Prostate gland (tissue), 2 donors: ENCODE measurements at regions not wholly inside any gene's neighbourhood (a gene's known extent, or its start where the extent isn't known, plus 50 kb on each side); places are given as distances from the start of the nearest gene placed in this dataset.
"Not testable (repeated sequence)": the region's sequence is repeated elsewhere in the genome, so short reads cannot be mapped to it uniquely, and the experiment has no call there.

Source experiments
- DNase-seq: peaks from one replicate; pipeline ENCODE4 v3.0.0-alpha.2; 2019; ENCODE audit warnings: low spot score
- H3K27ac ChIP-seq, 2 donors: fragments of 200-600 bp; sonication (generic); 2 replicates each; pipeline ENCODE4 v1.5.1; 2017 to 2019
- H3K27me3 ChIP-seq: fragments of 200-600 bp; sonication (generic); replicated peaks from 2 replicates; pipeline ENCODE4 v1.5.1; 2019; ENCODE audit not compliant: insufficient read depth
- H3K36me3 ChIP-seq, 2 donors: fragments of 200-600 bp; sonication (generic); 1 replicate in 1 of 2; 2 replicates in 1 of 2; pipeline versions ENCODE4 v1.5.1 to v1.8.1; 2017 to 2019
- H3K4me1 ChIP-seq: fragments of 200-600 bp; sonication (generic); replicated peaks from 2 replicates; pipeline ENCODE4 v1.5.1; 2019
- H3K4me3 ChIP-seq, 2 donors: fragments of 200-600 bp; sonication (generic); 2 replicates each; pipeline ENCODE4 v1.5.1; 2017 to 2019
- H3K9me3 ChIP-seq: fragments of 200-600 bp; sonication (generic); 2 replicates; pipeline ENCODE4 v1.5.1; 2017
- POLR2A ChIP-seq: fragments of 450-650 bp; IDR thresholded peaks from one replicate; pipeline ENCODE4 v1.6.1; 2016; ENCODE audit warnings: antibody characterized with exemption, mild to moderate bottlenecking
- POLR2AphosphoS5 ChIP-seq: sonication (generic); formaldehyde crosslinking; IDR thresholded peaks from one replicate; pipeline ENCODE4 v1.6.1; 2017; ENCODE audit warnings: antibody characterized with exemption
- WGBS: methylation state at CpG from one replicate; pipeline ENCODE4 v1.1.5; 2018; 5-methylcytosine and 5-hydroxymethylcytosine counted together
- intact Hi-C: fragments of 100-400 bp; cut with DNase I; formaldehyde crosslinking; loops from one replicate; pipeline ENCODE4 v1.14.2; 2022
- TF ChIP-seq, protein P1 (sequence below), 4 experiments: fragments of 200-600 bp in 2 of 4; fragments of 450-650 bp in 2 of 4; sonication (generic) in 2 of 4; IDR thresholded peaks; 1 replicate in 3 of 4; 2 replicates in 1 of 4; pipeline ENCODE4 v1.5.1; 2016 to 2019; ENCODE audit warnings: antibody characterized with exemption in 4 of 4, mild to moderate bottlenecking in 2 of 4, moderate library complexity in 2 of 4

DNA sequence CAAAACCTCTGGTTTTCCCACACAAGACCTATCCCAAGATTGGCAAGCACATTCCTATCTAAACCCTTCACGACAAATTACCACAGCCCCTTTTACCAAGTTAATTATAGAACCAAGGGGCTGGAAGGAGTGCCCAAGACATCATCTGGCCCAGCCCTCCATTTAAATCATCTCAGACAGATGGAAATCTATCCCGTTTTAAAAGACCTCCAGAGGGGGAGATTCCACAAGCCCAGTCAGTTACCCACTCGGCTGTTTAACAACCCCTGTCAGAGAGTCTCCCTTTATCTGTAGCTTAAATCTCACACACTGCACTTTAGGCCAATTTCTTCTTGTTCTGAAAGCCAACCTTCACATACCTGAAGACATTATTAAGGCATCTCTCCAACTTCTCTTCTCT lies 179.1 kb upstream of the MEIS1 start:
- Histone ChIP-seq H3K4me3 (no peak overlapping the region), H3K36me3 (no peaks in the 10 kb centered on the region), H3K27ac (no peak overlapping the region), H3K9me3 (no peaks in the 10 kb centered on the region), H3K4me1 (no peaks in the 10 kb centered on the region), H3K27me3 (no peaks in the 10 kb centered on the region)
- 64% methylated on average over 3 of the region's 3 CpGs for WGBS
- TF ChIP-seq POLR2A (no peak), POLR2AphosphoS5 (no peak)
- TF ChIP-seq, protein P1, sequence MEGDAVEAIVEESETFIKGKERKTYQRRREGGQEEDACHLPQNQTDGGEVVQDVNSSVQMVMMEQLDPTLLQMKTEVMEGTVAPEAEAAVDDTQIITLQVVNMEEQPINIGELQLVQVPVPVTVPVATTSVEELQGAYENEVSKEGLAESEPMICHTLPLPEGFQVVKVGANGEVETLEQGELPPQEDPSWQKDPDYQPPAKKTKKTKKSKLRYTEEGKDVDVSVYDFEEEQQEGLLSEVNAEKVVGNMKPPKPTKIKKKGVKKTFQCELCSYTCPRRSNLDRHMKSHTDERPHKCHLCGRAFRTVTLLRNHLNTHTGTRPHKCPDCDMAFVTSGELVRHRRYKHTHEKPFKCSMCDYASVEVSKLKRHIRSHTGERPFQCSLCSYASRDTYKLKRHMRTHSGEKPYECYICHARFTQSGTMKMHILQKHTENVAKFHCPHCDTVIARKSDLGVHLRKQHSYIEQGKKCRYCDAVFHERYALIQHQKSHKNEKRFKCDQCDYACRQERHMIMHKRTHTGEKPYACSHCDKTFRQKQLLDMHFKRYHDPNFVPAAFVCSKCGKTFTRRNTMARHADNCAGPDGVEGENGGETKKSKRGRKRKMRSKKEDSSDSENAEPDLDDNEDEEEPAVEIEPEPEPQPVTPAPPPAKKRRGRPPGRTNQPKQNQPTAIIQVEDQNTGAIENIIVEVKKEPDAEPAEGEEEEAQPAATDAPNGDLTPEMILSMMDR (IDR thresholded peaks at IDR 0.05), result no peak
- no peak for DNase-seq
- intact Hi-C loops, result no loop called here

GRCh38 chr2:66255136-66255535 lies 179.8 kb upstream of the MEIS1 start:
- TF ChIP-seq, protein P1 (IDR thresholded peaks at IDR 0.05), result no peak
- TF ChIP-seq POLR2A (no peak), POLR2AphosphoS5 (no peak)
- H3K27me3 ChIP-seq, result no peaks in the 10 kb centered on the region
- H3K4me3 ChIP-seq, result no peak overlapping the region
- intact Hi-C loops, result no loop called here
- no peaks in the 10 kb centered on the region for H3K4me1 ChIP-seq
- no peak overlapping the region for H3K27ac ChIP-seq
- no peaks in the 10 kb centered on the region for H3K9me3 ChIP-seq
- no peak for DNase-seq
- no peaks in the 10 kb centered on the region for H3K36me3 ChIP-seq

DNA sequence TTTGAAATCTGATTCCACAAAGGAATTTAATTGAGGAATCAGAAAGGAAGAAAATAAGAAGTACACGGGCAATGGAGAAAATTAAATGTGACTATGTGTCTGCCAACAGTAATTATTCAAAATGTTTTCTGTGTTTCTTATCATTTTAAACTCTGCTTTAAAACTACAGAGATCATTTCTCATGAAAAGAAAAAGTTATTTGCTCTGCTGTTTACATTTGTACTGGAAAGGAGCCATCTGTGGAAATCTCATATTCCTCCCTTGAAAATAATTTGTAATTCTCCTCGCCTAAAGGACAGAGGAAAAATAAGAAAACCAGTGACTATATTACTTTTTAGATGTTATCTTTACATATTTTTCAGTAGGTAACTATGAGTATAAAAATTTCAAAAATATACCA lies 181.9 kb upstream of the MEIS1 start:
- no peak for DNase-seq
- no peak overlapping the region for H3K4me3 ChIP-seq

GRCh38 chr2:66252109-66252508 lies 182.8 kb upstream of the MEIS1 start:
- WGBS, result 95% methylated on average over 5 of the region's 5 CpGs
- no peak for TF ChIP-seq POLR2A
- Histone ChIP-seq H3K4me3 (no peak overlapping the region), H3K4me1 (no peaks in the 10 kb centered on the region), H3K9me3 (no peaks in the 10 kb centered on the region), H3K36me3 (no peaks in the 10 kb centered on the region), H3K27ac (no peak overlapping the region), H3K27me3 (no peaks in the 10 kb centered on the region)
- intact Hi-C loops, result no loop called here
- DNase-seq, result no peak

More for the DNA sequence above, 181.9 kb upstream of the MEIS1 start:
- Histone ChIP-seq H3K36me3 (no peaks in the 10 kb centered on the region), H3K9me3 (no peaks in the 10 kb centered on the region), H3K4me1 (no peaks in the 10 kb centered on the region), H3K27ac (no peak overlapping the region), H3K27me3 (no peaks in the 10 kb centered on the region)
- TF ChIP-seq POLR2AphosphoS5 (no peak), POLR2A (no peak)
- TF ChIP-seq, protein P1 (IDR thresholded peaks at IDR 0.05), result no peak
- WGBS, result 40% methylated on average over 2 of the region's 2 CpGs
- intact Hi-C loops, result no loop called here

GRCh38 chr2:66251573-66251972 lies 183.4 kb upstream of the MEIS1 start:
- no peak for DNase-seq
- Histone ChIP-seq H3K36me3 (no peaks in the 10 kb centered on the region), H3K4me3 (no peak overlapping the region), H3K9me3 (no peaks in the 10 kb centered on the region), H3K4me1 (no peaks in the 10 kb centered on the region), H3K27me3 (no peaks in the 10 kb centered on the region), H3K27ac (no peak overlapping the region)
- TF ChIP-seq POLR2A, result no peak
- TF ChIP-seq, protein P1 (IDR thresholded peaks at IDR 0.05), result no peak
- TF ChIP-seq POLR2AphosphoS5, result no peak
- intact Hi-C loops, result no loop called here

DNA sequence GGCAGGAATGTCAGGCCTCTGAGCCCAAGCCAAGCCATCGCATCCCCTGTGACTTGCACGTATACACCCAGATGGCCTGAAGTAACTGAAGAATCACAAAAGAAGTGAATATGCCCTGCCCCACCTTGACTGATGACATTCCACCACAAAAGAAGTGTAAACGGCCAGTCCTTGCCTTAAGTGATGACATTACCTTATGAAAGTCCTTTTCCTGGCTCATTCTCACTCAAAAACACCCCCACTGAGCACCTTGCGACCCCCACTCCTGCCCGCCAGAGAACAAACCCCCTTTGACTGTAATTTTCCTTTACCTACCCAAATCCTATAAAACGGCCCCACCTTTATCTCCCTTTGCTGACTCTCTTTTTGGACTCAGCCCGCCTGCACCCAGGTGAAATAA lies 185.8 kb upstream of the MEIS1 start:
- intact Hi-C loops, H3K4me3 ChIP-seq, H3K9me3 ChIP-seq, H3K27me3 ChIP-seq, DNase-seq, H3K4me1 ChIP-seq, H3K27ac ChIP-seq, H3K36me3 ChIP-seq: not testable (repeated sequence)
- WGBS, result 87% methylated on average over 5 of the region's 7 CpGs

GRCh38 chr2:66243809-66244208 lies 191.1 kb upstream of the MEIS1 start:
- H3K27ac ChIP-seq, H3K36me3 ChIP-seq, DNase-seq, H3K4me1 ChIP-seq, H3K9me3 ChIP-seq, intact Hi-C loops, H3K27me3 ChIP-seq, H3K4me3 ChIP-seq: not testable (repeated sequence)
- WGBS, result 98% methylated on average over 5 of the region's 5 CpGs

- H3K4me1 ChIP-seq, H3K27ac ChIP-seq, H3K36me3 ChIP-seq, DNase-seq, intact Hi-C loops, H3K9me3 ChIP-seq, H3K27me3 ChIP-seq, H3K4me3 ChIP-seq: not testable (repeated sequence)
- 89% methylated on average over 1 of the region's 1 CpG for WGBS
These were observed 192.0 kb upstream of the MEIS1 start for GRCh38 chr2:66242888-66243287.
